PC-9 (cell line): ENCODE measurements at regions not wholly inside any gene's neighbourhood (a gene's known extent, or its start where the extent isn't known, plus 50 kb on each side); places are given as distances from the start of the nearest gene placed in this dataset.

Experiments used
- BruUV-seq: library from RNA; stranded (reverse); fragments of 400-500 nt; replicated peaks from 2 replicates; lab custom pipeline; 2021; lab: Mats Ljungman, UMichigan
- CTCF ChIA-PET: fragments of 300-600 bp; sonication (Branson Sonifier 250); formaldehyde crosslinking; loops from one replicate; lab custom pipeline; 2022; ENCODE audit warnings: antibody characterized with exemption; lab: Charles Lee
- POLR2A ChIA-PET: fragments of 300-600 bp; sonication (Branson Sonifier 250); formaldehyde crosslinking; loops from one replicate; lab custom pipeline; 2022; ENCODE audit warnings: antibody characterized with exemption; ENCODE audit not compliant: unreplicated experiment; lab: Charles Lee
- DNase-seq, 2 experiments: peaks; one replicate each; pipeline versions ENCODE4 v3.0.0 to v3.0.0-alpha.2; 2015 to 2022; ENCODE audit warnings: mixed read lengths in 1 of 2
- H2AFZ ChIP-seq: fragments of 200-600 bp; sonication (generic); 2 replicates; pipeline ENCODE4 v1.8.1; 2017; ENCODE audit warnings: antibody characterized with exemption
- H3F3A ChIP-seq: fragments of 200-600 bp; sonication (generic); 2 replicates; pipeline ENCODE4 v1.8.1; 2017; ENCODE audit warnings: antibody characterized with exemption, mild to moderate bottlenecking, low read depth; ENCODE audit not compliant: insufficient read depth
- H3K27ac ChIP-seq: fragments of 200-600 bp; sonication (generic); 2 replicates; pipeline ENCODE4 v1.6.1; 2016; ENCODE audit warnings: mixed run types
- H3K27me3 ChIP-seq: fragments of 200-600 bp; sonication (generic); 2 replicates; pipeline ENCODE4 v1.6.1; 2016; ENCODE audit warnings: low read depth, mixed run types; ENCODE audit not compliant: insufficient read depth
- H3K36me3 ChIP-seq: fragments of 200-600 bp; sonication (generic); 2 replicates; pipeline ENCODE4 v1.6.1; 2016; ENCODE audit warnings: low read depth, mixed run types
- H3K4me1 ChIP-seq: fragments of 200-600 bp; sonication (generic); replicated peaks from 2 replicates; pipeline ENCODE4 v1.6.1; 2016; ENCODE audit warnings: mixed run types; ENCODE audit not compliant: insufficient read depth
- H3K4me2 ChIP-seq: fragments of 200-600 bp; sonication (generic); 2 replicates; pipeline ENCODE4 v1.6.1; 2017; ENCODE audit warnings: mixed run types
- H3K4me3 ChIP-seq: fragments of 200-600 bp; sonication (generic); 2 replicates; pipeline ENCODE4 v1.6.1; 2016; ENCODE audit warnings: mixed run types
- H3K79me2 ChIP-seq: fragments of 200-600 bp; sonication (generic); 2 replicates; pipeline ENCODE4 v1.6.1; 2017; ENCODE audit warnings: low read depth, mixed run types
- H3K9me2 ChIP-seq: fragments of 200-600 bp; sonication (generic); 2 replicates; pipeline ENCODE4 v1.8.1; 2017; ENCODE audit warnings: mild to moderate bottlenecking; ENCODE audit not compliant: insufficient read depth
- H3K9me3 ChIP-seq: fragments of 200-600 bp; sonication (generic); 2 replicates; pipeline ENCODE4 v1.8.1; 2016; ENCODE audit warnings: low read depth; ENCODE audit not compliant: insufficient read depth
- H4K20me1 ChIP-seq: fragments of 200-600 bp; sonication (generic); 2 replicates; pipeline ENCODE4 v1.8.1; 2017; ENCODE audit not compliant: insufficient read depth
- EZH2 ChIP-seq: fragments of 200-600 bp; sonication (generic); IDR thresholded peaks from 2 replicates; pipeline ENCODE4 v1.8.0; 2017; ENCODE audit warnings: antibody characterized with exemption, low read depth
- intact Hi-C: fragments of 100-400 bp; cut with micrococcal nuclease; formaldehyde crosslinking; loops from one replicate; pipeline ENCODE4 v1.10.0; 2022; ENCODE audit not compliant: unreplicated experiment
- TF ChIP-seq, protein P1 (sequence below): fragments of 200-600 bp; sonication (generic); conservative IDR thresholded peaks from 2 replicates; pipeline ENCODE4 v1.6.1; 2017; ENCODE audit warnings: mixed run types, antibody characterized with exemption, mild to moderate bottlenecking, moderate library complexity

GRCh38 chr4:32396507-32397070, 1676.4 kb downstream of the PCDH7 start:
- H3K36me3 ChIP-seq, result no peaks in the 10 kb centered on the region
- H2AFZ ChIP-seq, result no peak overlapping the region
- BruUV-seq, result no TSS peak

DNA sequence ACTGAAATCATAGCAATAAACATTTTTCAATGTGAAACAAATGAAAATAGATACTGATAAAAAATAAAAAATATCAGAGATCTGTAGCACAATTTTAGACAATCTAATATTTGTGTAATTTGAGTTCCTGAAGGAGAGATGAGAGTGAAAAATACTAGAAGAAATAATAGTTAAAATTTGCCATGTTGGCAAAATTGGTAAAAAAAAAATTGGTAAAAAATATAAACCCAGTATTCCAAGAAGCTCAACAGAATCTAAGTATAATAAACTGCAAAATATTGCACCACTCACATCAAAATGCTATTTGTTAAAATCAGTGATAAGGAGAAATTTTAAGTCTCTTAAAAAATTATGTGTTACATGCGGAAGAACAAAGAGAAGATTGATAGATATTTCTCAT, 1680.7 kb downstream of the PCDH7 start:
- no peaks in the 10 kb centered on the region for H3K4me1 ChIP-seq
- no peak for DNase-seq
- TF ChIP-seq, protein P1, sequence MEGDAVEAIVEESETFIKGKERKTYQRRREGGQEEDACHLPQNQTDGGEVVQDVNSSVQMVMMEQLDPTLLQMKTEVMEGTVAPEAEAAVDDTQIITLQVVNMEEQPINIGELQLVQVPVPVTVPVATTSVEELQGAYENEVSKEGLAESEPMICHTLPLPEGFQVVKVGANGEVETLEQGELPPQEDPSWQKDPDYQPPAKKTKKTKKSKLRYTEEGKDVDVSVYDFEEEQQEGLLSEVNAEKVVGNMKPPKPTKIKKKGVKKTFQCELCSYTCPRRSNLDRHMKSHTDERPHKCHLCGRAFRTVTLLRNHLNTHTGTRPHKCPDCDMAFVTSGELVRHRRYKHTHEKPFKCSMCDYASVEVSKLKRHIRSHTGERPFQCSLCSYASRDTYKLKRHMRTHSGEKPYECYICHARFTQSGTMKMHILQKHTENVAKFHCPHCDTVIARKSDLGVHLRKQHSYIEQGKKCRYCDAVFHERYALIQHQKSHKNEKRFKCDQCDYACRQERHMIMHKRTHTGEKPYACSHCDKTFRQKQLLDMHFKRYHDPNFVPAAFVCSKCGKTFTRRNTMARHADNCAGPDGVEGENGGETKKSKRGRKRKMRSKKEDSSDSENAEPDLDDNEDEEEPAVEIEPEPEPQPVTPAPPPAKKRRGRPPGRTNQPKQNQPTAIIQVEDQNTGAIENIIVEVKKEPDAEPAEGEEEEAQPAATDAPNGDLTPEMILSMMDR, result no peak
- TF ChIP-seq EZH2, result no peak
- no peaks in the 10 kb centered on the region for H3K36me3 ChIP-seq
- CTCF ChIA-PET, result no interaction called here
- no peaks in the 10 kb centered on the region for H4K20me1 ChIP-seq
- BruUV-seq, result no TSS peak
- H3K4me2 ChIP-seq, result no peak overlapping the region
- H3K27ac ChIP-seq, result no peak overlapping the region
- no peaks in the 10 kb centered on the region for H3K27me3 ChIP-seq
- no peak overlapping the region for H2AFZ ChIP-seq
- H3K4me3 ChIP-seq, result no peak overlapping the region
- H3F3A ChIP-seq, result no peaks in the 10 kb centered on the region
- H3K79me2 ChIP-seq, result no peaks in the 10 kb centered on the region
- H3K9me2 ChIP-seq, result no peaks in the 10 kb centered on the region
- intact Hi-C loops, result no loop called here
- POLR2A ChIA-PET, result no interaction called here
- no peaks in the 10 kb centered on the region for H3K9me3 ChIP-seq

More at GRCh38 chr4:32396507-32397070, 1676.4 kb downstream of the PCDH7 start:
- ChIA-PET CTCF (no interaction called here), POLR2A (no interaction called here)
- Histone ChIP-seq H3K9me2 (no peaks in the 10 kb centered on the region), H3K4me2 (no peak overlapping the region), H3K27ac (no peak overlapping the region), H3K4me1 (no peaks in the 10 kb centered on the region), H3F3A (no peaks in the 10 kb centered on the region), H3K4me3 (no peak overlapping the region), H4K20me1 (no peaks in the 10 kb centered on the region), H3K27me3 (no peaks in the 10 kb centered on the region), H3K79me2 (no peaks in the 10 kb centered on the region), H3K9me3 (no peaks in the 10 kb centered on the region)
- no peak for DNase-seq
- intact Hi-C loops, result no loop called here
- no peak for TF ChIP-seq EZH2
- TF ChIP-seq, protein P1, result no peak

DNA sequence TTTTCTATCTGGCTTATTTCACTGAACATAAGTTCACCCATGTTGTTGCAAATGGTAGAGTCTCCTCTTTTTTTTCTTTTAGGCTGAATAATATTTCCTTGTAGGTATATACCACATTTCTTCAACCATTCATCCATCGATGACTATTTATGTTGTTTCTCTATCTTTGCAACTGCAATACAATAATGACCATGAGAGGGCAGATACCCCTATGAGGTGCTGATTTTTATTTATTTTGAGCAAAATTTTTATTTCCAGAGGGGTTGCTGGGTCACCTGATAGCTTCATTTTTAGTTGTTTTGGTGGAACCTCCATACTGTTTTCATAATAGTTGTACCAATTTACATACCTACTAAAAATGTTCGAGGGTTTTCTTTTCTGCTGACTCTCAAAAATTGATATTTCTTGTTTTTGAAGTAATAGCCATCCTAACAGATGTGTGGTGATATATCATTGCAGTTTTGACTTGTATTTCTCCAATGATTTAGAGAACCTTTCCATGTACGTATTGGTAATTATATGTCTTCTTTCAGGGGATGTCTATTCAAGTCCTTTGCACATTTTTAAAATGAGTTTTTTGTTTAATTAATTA, 1697.0 kb downstream of the PCDH7 start:
- no peak overlapping the region for H3K4me2 ChIP-seq
- no peaks in the 10 kb centered on the region for H3K79me2 ChIP-seq
- H3F3A ChIP-seq, result no peaks in the 10 kb centered on the region
- no peaks in the 10 kb centered on the region for H3K27me3 ChIP-seq
- H3K27ac ChIP-seq, result no peak overlapping the region
- no peaks in the 10 kb centered on the region for H3K9me2 ChIP-seq
- H3K9me3 ChIP-seq, result no peaks in the 10 kb centered on the region
- H3K4me3 ChIP-seq, result no peak overlapping the region
- no peaks in the 10 kb centered on the region for H3K36me3 ChIP-seq
- no peaks in the 10 kb centered on the region for H4K20me1 ChIP-seq
- TF ChIP-seq, protein P1, result peak; percentile 48
- TF ChIP-seq EZH2, result no peak
- ChIA-PET CTCF (interaction anchor here (0.6 kb wide), 1 partner anchor 644 kb away, joined by 3 read pairs; no protein-coding TSS in a partner anchor), POLR2A (no interaction called here)
- DNase-seq, result no peak
- H3K4me1 ChIP-seq, result no peaks in the 10 kb centered on the region
- BruUV-seq, result no TSS peak
- no peak overlapping the region for H2AFZ ChIP-seq
- intact Hi-C loops, result no loop called here
